ENCODE measurements at regions not wholly inside any gene's neighbourhood (a gene's known extent, or its start where the extent isn't known, plus 50 kb on each side); places are given as distances from the start of the nearest gene placed in this dataset.
"Not testable (repeated sequence)": the region's sequence is repeated elsewhere in the genome, so short reads cannot be mapped to it uniquely, and the experiment has no call there.

DNA sequence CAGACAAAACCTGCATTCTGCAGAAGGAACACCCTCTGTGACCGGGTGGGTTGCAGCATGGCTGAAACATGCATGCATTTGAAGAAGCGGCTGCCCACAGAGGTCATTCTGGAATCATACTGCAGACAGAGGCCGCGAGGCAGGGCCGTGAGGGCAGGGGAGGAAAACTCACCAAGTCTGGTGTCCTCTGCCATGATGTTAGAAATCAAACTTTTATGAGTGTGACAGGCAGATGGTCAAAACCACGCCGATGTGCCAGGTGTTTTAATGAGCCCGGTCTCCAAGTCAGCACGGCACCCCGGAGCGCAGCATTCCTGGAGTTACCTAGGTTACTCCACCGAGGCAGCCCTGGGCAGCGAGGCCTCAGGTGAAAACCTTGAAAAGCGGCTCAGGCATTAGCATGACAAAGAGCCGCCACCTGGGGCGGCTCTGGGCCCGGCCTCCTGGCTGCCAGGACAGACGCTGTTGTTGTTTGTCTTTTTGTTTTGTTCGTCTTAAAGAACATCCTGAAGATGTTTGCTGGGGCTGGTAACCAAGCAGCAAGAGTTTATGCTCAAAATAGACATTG, 255.6 kb downstream of the ERMARD start:
- Histone ChIP-seq H3K9me3 (ENCODE audit: control insufficient read depth, low read depth, low read length) (peaks cover 21% of the 10 kb centered on the region), H3K27ac (ENCODE audit: low read length) (peak overlapping the region; percentile 76), H3K36me3 (ENCODE audit: control insufficient read depth, low read depth, low read length) (no peaks in the 10 kb centered on the region), H3K9ac (ENCODE audit: low read length) (peak overlapping the region; percentile 61), H3K27me3 (ENCODE audit: control insufficient read depth, insufficient read depth, low read length) (peaks cover 23% of the 10 kb centered on the region), H3K4me1 (ENCODE audit: control insufficient read depth, low read depth, low read length) (peaks cover 30% of the 10 kb centered on the region), H3K4me3 (ENCODE audit: low read length) (peak overlapping the region; percentile 46)

DNA sequence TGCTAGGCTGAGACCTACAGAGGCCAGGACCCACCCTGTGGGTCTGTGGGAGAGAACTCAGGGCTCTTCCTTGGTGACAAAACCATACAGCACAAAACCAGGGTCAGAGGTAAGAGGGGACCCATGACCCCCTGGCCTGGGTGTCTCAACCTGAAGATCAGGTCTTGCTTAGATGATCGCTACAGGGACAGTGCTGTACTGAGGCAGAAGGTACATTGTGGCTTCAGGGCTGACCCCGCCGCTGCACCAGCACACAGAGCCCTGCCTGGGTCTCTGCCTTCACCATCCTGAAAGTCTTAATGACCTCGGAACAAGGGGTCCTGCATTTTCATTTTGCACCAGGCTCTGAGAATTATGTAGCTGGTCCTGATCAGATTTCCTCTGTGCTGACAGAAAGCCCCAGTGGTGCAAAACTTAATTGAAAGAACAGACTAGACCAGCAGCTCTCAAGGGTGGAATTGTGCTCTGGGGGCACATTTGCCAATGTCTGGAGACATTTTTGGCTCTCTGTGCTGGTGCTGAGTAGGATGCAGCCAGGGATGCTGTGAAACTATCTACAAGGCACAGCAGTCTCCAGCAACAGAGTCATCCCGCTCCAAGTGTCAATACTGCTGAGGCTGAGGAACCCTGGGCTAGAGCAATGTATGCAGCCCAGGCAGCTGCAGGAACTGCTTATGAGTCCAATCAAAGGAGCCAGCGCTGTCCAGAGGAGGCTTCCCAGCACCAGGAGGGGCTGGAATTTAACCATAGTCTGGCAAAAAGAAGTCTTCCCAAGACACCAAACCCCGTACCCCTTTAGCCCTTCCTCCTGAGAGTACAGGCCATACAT, 254.9 kb downstream of the ERMARD start:
- H3K27ac ChIP-seq (ENCODE audit: low read length): peak overlapping the region; percentile 10
- H3K27me3 ChIP-seq (ENCODE audit: control insufficient read depth, insufficient read depth, low read length): peaks cover 23% of the 10 kb centered on the region
- H3K36me3 ChIP-seq (ENCODE audit: control insufficient read depth, low read depth, low read length): no peaks in the 10 kb centered on the region
- H3K9me3 ChIP-seq (ENCODE audit: control insufficient read depth, low read depth, low read length): peaks cover 24% of the 10 kb centered on the region
- H3K9ac ChIP-seq (ENCODE audit: low read length): peak overlapping the region; percentile 52
- peak overlapping the region; percentile 46 for H3K4me3 ChIP-seq (ENCODE audit: low read length)
- peaks cover 30% of the 10 kb centered on the region for H3K4me1 ChIP-seq (ENCODE audit: control insufficient read depth, low read depth, low read length)

DNA sequence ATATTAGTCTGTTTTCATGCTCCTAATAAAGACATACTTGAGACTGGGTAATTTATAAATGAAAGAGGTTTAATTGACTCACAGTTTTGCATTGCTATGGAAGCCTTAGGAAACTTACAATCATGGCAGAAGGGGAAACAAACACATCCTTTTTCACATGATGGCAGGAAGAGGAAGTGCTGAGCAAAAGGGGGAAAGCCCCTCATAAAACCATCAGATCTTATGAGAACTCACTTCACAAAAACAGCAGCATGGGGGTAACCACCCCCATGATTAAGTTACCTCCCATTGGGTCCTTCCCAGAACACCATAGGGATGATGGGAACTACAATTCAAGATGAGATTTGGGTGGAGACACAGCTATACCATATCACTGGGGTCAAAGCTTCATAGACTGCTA, 254.2 kb downstream of the ERMARD start:
- Histone ChIP-seq H3K27ac (ENCODE audit: low read length) (no peak overlapping the region), H3K36me3 (ENCODE audit: control insufficient read depth, low read depth, low read length) (no peaks in the 10 kb centered on the region), H3K4me1 (ENCODE audit: control insufficient read depth, low read depth, low read length) (peaks cover 28% of the 10 kb centered on the region), H3K9ac (ENCODE audit: low read length) (no peak overlapping the region), H3K27me3 (ENCODE audit: control insufficient read depth, insufficient read depth, low read length) (peaks cover 23% of the 10 kb centered on the region), H3K9me3 (ENCODE audit: control insufficient read depth, low read depth, low read length) (peaks cover 24% of the 10 kb centered on the region), H3K4me3 (ENCODE audit: low read length) (no peak overlapping the region)

DNA sequence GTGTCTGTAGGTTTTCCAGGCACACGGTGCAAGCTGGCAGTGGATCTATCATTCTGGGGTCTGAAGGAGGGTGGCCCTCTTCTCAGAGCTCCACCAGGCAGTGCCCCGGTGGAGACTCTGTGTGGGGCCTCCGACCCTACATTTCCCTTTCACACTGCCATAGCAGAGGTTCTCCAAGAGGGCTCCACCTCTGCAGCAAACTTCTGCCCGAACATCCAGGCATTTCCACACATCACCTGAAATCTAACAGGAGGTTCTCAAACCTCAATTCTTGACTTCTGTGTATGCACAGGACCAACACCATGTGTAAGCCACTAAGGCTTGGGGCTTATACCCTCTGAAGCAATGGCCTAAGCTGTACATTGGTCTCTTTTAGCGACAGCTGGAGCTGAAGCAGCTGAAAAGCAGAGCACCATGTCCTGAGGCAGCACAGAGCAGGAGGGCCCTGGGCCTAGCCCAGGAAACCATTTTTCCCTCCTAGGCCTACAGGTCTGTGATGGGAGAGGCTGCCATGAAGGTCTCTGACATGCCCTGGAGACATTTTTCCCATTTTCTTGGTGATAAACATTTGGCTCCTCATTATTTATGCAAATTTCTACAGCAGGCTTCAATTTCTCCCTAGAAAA, 253.3 kb downstream of the ERMARD start:
- no peak overlapping the region for H3K27ac ChIP-seq (ENCODE audit: low read length)
- H3K9me3 ChIP-seq (ENCODE audit: control insufficient read depth, low read depth, low read length): peaks cover 24% of the 10 kb centered on the region
- no peak overlapping the region for H3K4me3 ChIP-seq (ENCODE audit: low read length)

DNA sequence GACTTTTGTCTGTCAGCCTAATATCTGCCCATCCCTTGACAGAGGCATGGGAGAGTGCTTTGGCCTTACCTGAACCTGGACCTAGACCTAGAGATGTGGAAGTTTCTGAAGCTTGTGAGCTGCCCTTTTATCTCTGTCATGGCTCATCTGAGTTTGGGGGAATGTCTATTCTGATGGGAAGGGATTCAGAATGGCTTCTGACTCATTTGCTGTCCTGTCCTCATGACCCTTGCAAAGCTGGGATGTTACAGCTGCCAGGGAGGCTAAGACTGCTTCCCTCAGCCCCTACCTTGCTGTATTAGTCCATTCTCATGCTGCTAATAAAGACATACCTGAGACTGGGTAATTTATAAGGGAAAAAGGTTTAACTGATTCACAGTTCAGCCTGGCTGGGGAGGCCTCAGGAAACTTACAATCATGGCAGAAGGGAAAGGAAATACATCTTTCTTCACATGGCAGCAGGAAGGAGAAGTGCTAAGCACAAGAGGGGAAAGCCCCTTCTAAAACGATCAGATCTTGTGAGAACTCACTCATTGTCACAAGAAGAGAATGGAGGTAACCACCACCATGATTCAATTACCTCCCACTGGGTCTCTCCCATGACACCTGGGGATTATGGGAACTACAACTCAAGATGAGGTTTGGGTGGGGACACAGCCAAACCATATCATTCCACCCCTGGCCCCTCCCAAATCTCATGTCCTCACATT, 252.2 kb downstream of the ERMARD start:
- peaks cover 24% of the 10 kb centered on the region for H3K4me1 ChIP-seq (ENCODE audit: control insufficient read depth, low read depth, low read length)
- no peak overlapping the region for H3K9ac ChIP-seq (ENCODE audit: low read length)
- no peaks in the 10 kb centered on the region for H3K36me3 ChIP-seq (ENCODE audit: control insufficient read depth, low read depth, low read length)
- H3K27me3 ChIP-seq (ENCODE audit: control insufficient read depth, insufficient read depth, low read length): peaks cover 20% of the 10 kb centered on the region
- no peak overlapping the region for H3K4me3 ChIP-seq (ENCODE audit: low read length)
- H3K9me3 ChIP-seq (ENCODE audit: control insufficient read depth, low read depth, low read length): peaks cover 24% of the 10 kb centered on the region
- H3K27ac ChIP-seq (ENCODE audit: low read length): no peak overlapping the region

More for the DNA sequence above, 253.3 kb downstream of the ERMARD start:
- no peak overlapping the region for H3K9ac ChIP-seq (ENCODE audit: low read length)
- H3K36me3 ChIP-seq (ENCODE audit: control insufficient read depth, low read depth, low read length): no peaks in the 10 kb centered on the region
- peaks cover 27% of the 10 kb centered on the region for H3K4me1 ChIP-seq (ENCODE audit: control insufficient read depth, low read depth, low read length)
- H3K27me3 ChIP-seq (ENCODE audit: control insufficient read depth, insufficient read depth, low read length): peaks cover 23% of the 10 kb centered on the region

DNA sequence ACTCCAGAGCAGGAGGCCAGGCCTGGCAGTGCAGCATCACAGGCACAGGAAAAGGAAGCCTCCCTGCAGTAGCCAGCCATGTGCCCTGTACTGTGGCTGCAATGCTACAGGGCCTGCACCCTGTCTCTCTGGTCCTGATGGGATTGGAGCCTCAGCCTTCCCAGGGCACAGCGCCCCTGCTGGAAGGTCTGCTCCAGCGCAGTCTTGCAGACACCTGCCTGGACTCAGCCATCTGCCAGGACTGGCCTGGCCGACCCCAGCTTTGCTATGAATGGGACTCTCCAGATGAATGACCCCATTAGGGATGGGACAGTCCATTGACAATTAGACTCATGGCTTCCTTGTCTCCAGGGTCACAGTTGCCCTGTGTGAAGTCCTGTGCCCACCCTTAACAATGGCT, 251.6 kb downstream of the ERMARD start:
- H3K27ac ChIP-seq (ENCODE audit: low read length): no peak overlapping the region
- H3K9ac ChIP-seq (ENCODE audit: low read length): no peak overlapping the region
- peaks cover 15% of the 10 kb centered on the region for H3K27me3 ChIP-seq (ENCODE audit: control insufficient read depth, insufficient read depth, low read length)
- H3K4me1 ChIP-seq (ENCODE audit: control insufficient read depth, low read depth, low read length): peaks cover 19% of the 10 kb centered on the region
- no peaks in the 10 kb centered on the region for H3K36me3 ChIP-seq (ENCODE audit: control insufficient read depth, low read depth, low read length)
- H3K4me3 ChIP-seq (ENCODE audit: low read length): no peak overlapping the region
- H3K9me3 ChIP-seq (ENCODE audit: control insufficient read depth, low read depth, low read length): peaks cover 24% of the 10 kb centered on the region

DNA sequence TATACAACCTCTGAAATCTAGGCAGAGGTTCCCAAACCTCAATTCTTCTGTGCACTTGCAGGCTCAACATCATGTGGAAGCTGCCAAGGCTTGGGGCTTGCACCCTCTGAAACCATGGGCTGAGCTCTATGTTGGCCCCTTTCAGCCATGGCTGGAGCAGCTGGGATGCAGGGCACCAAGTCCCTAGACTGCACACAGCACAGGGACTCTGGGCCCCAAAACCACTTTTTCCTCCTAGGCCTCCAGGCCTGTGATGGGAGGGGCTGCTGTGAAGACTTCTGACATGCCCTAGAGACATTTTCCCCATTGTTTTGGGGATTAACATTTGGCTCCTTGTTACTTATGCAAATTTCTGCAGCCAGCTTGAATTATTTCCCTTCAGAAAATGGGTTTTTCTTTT, 250.4 kb downstream of the ERMARD start:
- not testable (repeated sequence) for H3K4me1 ChIP-seq (ENCODE audit: control insufficient read depth, low read depth, low read length); H3K4me3 ChIP-seq (ENCODE audit: low read length); H3K27ac ChIP-seq (ENCODE audit: low read length); H3K36me3 ChIP-seq (ENCODE audit: control insufficient read depth, low read depth, low read length); H3K9ac ChIP-seq (ENCODE audit: low read length)
- H3K27me3 ChIP-seq (ENCODE audit: control insufficient read depth, insufficient read depth, low read length): peaks cover 14% of the 10 kb centered on the region
- H3K9me3 ChIP-seq (ENCODE audit: control insufficient read depth, low read depth, low read length): peaks cover 24% of the 10 kb centered on the region

DNA sequence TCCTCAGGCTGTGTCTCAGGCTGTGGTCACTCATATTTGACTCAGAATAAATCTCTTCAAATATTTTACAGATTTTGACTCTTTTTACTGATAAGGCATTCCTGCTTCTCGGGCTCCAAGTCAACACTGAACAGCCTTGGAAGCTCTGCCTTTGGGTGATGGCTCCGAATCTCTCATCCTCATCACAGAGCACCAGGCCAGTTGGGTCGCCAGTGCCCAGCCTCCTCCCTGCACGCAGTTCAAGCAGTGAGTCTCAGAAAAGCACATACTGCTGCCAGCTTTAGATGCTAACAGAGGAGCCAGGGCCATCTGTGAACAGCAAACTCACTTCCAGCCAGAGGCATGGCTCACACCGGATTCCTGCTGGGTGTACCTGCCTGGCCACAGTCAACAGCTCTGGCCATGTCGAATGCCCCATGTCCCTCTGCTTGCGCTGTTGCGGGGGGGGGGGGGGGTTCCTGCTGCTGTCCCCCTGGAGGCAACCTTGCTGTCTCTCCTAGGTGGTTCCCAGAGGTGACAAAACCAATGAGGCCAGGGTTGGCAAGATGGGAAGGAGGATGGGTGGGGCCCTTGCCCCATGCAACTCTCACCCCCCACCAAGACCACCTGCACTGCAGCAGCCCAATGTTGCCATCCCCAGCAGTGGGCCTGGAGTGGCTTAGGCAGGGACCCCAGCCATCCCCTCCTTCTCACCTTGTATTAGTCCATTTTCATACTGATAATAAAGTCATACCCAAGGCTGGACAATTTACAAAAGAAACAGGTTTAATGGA, 248.8 kb downstream of the ERMARD start:
- Histone ChIP-seq H3K4me3 (ENCODE audit: low read length) (no peak overlapping the region), H3K36me3 (ENCODE audit: control insufficient read depth, low read depth, low read length) (no peaks in the 10 kb centered on the region), H3K27ac (ENCODE audit: low read length) (no peak overlapping the region), H3K27me3 (ENCODE audit: control insufficient read depth, insufficient read depth, low read length) (no peaks in the 10 kb centered on the region), H3K9me3 (ENCODE audit: control insufficient read depth, low read depth, low read length) (peaks cover 20% of the 10 kb centered on the region), H3K4me1 (ENCODE audit: control insufficient read depth, low read depth, low read length) (no peaks in the 10 kb centered on the region), H3K9ac (ENCODE audit: low read length) (no peak overlapping the region)

DNA sequence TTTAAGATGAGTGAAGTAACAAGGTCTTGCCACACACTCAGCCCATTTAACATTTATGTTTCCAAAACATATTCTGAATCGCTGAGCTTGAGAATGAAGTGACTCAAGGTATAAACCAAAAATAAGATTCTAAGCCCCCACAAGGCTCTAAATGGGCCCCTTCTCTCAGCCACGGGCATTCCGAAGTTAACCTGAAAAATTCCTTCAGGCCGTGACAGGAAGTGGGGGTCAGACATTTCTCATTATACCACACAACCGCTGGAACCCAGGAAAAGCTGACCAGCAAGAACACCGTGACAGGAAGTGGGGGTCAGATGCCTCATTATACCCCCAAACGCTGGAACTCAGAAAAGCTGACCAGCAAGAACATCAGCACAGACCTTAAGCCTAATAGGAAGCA, 247.9 kb downstream of the ERMARD start:
- Histone ChIP-seq H3K9me3 (ENCODE audit: control insufficient read depth, low read depth, low read length) (peaks cover 13% of the 10 kb centered on the region), H3K4me3 (ENCODE audit: low read length) (no peak overlapping the region), H3K36me3 (ENCODE audit: control insufficient read depth, low read depth, low read length) (no peaks in the 10 kb centered on the region), H3K27ac (ENCODE audit: low read length) (no peak overlapping the region), H3K27me3 (ENCODE audit: control insufficient read depth, insufficient read depth, low read length) (no peaks in the 10 kb centered on the region), H3K4me1 (ENCODE audit: control insufficient read depth, low read depth, low read length) (no peaks in the 10 kb centered on the region), H3K9ac (ENCODE audit: low read length) (no peak overlapping the region)

DNA sequence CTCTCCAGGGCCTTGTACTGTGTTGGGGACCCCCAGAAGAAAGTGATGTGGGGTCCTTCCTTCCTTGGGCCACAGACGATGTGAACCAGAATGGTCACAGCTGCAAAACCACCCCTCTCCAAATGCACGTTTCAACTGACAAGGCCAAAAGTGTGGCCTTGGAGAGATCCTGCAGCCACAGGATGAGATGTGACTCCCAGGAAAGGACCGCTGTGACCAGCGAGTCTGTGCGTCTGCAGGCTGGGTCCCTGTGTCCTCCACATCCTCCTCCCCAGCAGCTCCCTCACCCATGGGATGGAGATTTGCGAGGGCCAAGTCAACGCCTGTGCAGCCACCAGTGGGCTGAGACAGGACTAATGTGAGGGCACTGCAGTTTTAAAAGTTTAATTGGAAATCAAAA, 247.0 kb downstream of the ERMARD start:
- H3K9me3 ChIP-seq (ENCODE audit: control insufficient read depth, low read depth, low read length): peaks cover 9% of the 10 kb centered on the region
- no peak overlapping the region for H3K9ac ChIP-seq (ENCODE audit: low read length)
- H3K36me3 ChIP-seq (ENCODE audit: control insufficient read depth, low read depth, low read length): no peaks in the 10 kb centered on the region
- no peak overlapping the region for H3K27ac ChIP-seq (ENCODE audit: low read length)
- no peak overlapping the region for H3K4me3 ChIP-seq (ENCODE audit: low read length)
- H3K27me3 ChIP-seq (ENCODE audit: control insufficient read depth, insufficient read depth, low read length): no peaks in the 10 kb centered on the region
- no peaks in the 10 kb centered on the region for H3K4me1 ChIP-seq (ENCODE audit: control insufficient read depth, low read depth, low read length)

DNA sequence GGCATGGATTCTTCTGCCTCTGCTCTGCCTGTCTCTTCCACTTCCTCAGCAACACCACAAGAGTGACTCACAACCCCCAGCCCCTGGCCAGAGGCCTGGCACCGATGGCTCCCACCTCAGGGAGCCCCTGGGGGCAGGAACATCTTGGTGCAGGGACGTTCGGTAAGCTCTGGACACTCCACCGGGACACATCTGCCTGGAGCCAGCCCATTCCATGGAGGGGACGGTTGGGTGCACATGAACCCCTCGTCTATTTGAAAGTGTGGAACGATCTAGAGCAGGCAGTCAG, 246.5 kb downstream of the ERMARD start:
- no peak overlapping the region for H3K4me3 ChIP-seq (ENCODE audit: low read length)
- peaks cover 9% of the 10 kb centered on the region for H3K9me3 ChIP-seq (ENCODE audit: control insufficient read depth, low read depth, low read length)
- H3K27ac ChIP-seq (ENCODE audit: low read length): no peak overlapping the region
- H3K36me3 ChIP-seq (ENCODE audit: control insufficient read depth, low read depth, low read length): no peaks in the 10 kb centered on the region
- H3K9ac ChIP-seq (ENCODE audit: low read length): no peak overlapping the region
- no peaks in the 10 kb centered on the region for H3K4me1 ChIP-seq (ENCODE audit: control insufficient read depth, low read depth, low read length)
- H3K27me3 ChIP-seq (ENCODE audit: control insufficient read depth, insufficient read depth, low read length): no peaks in the 10 kb centered on the region
